Stomach (tissue), 4 donors: ENCODE measurements at regions not wholly inside any gene's neighbourhood (a gene's known extent, or its start where the extent isn't known, plus 50 kb on each side); places are given as distances from the start of the nearest gene placed in this dataset.

Source experiments
- CTCF ChIP-seq, 7 experiments: fragments of 450-650 bp in 4 of 7; fragments of 200-600 bp in 3 of 7; sonication (generic) in 3 of 7; IDR thresholded peaks; one replicate each; pipeline ENCODE4 v1.5.1; 2016 to 2019; ENCODE audit warnings: antibody characterized with exemption in 7 of 7, control low read depth in 2 of 7, mild to moderate bottlenecking in 1 of 7
- POLR2AphosphoS5 ChIP-seq, 3 donors: sonication (generic); formaldehyde crosslinking; IDR thresholded peaks; one replicate each; pipeline ENCODE4 v1.6.1; 2016; ENCODE audit warnings: antibody characterized with exemption in 3 of 3

GRCh38 chr2:84017010-84017409 lies 442.1 kb downstream of the SUCLG1 start:
- TF ChIP-seq CTCF (IDR thresholded peaks at IDR 0.05) (no peak), POLR2AphosphoS5 (IDR thresholded peaks at IDR 0.05) (no peak)
